Keratinocyte (primary cell): ENCODE measurements at regions not wholly inside any gene's neighbourhood (a gene's known extent, or its start where the extent isn't known, plus 50 kb on each side); places are given as distances from the start of the nearest gene placed in this dataset.
A peak's percentile ranks its signal among the peaks of the same experiment; 100 is the strongest.

Experiments used
- EZH2 ChIP-seq: IDR thresholded peaks from one replicate; pipeline ENCODE4 v1.6.1; 2012; ENCODE audit warnings: inconsistent platforms, mild to moderate bottlenecking, low read length, moderate library complexity
- TF ChIP-seq, protein P1 (sequence below), 3 experiments: IDR thresholded peaks in 1 of 3; conservative IDR thresholded peaks in 1 of 3; optimal IDR thresholded peaks in 1 of 3; 2 replicates in 2 of 3; 3 replicates in 1 of 3; pipeline versions ENCODE3 to v1.5.1; 2011; ENCODE audit warnings: low read length in 3 of 3, mild to moderate bottlenecking in 3 of 3, moderate library complexity in 2 of 3, control low read depth in 1 of 3, inconsistent platforms in 1 of 3; ENCODE audit not compliant: insufficient read depth in 2 of 3; ENCODE audit errors: extremely low read depth in 1 of 3

DNA sequence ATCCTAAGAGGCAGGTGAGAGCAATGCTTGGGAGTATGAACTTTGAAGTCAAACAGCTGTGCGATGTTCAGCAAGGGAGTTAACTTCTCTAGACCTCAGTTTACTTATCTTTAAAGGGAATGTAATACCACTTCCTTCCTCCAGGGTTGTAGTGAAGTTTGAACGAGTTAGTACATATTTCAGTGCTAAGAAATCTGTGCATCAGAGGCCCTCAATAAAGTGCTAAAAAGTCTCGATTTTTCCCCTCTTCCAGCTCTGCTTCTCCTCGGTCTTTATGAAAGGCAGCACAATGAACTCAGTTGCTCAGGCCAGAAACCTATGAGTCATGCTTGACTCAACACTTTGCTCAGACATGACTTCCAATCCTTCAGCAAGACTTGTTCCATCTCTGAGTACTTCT, 418.9 kb downstream of the MDFIC start:
- TF ChIP-seq, protein P1, sequence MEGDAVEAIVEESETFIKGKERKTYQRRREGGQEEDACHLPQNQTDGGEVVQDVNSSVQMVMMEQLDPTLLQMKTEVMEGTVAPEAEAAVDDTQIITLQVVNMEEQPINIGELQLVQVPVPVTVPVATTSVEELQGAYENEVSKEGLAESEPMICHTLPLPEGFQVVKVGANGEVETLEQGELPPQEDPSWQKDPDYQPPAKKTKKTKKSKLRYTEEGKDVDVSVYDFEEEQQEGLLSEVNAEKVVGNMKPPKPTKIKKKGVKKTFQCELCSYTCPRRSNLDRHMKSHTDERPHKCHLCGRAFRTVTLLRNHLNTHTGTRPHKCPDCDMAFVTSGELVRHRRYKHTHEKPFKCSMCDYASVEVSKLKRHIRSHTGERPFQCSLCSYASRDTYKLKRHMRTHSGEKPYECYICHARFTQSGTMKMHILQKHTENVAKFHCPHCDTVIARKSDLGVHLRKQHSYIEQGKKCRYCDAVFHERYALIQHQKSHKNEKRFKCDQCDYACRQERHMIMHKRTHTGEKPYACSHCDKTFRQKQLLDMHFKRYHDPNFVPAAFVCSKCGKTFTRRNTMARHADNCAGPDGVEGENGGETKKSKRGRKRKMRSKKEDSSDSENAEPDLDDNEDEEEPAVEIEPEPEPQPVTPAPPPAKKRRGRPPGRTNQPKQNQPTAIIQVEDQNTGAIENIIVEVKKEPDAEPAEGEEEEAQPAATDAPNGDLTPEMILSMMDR (optimal IDR thresholded peaks at IDR 0.05 in 1 of 3, IDR thresholded peaks at IDR 0.05 in 1 of 3, conservative IDR thresholded peaks at IDR 0.05 in 1 of 3; ENCODE audit: extremely low read depth in 1 of 3, insufficient read depth in 2 of 3, low read length in 3 of 3), result peak in 1 of 3 experiments; percentile 2
- TF ChIP-seq EZH2, result no peak
